HEK293T (cell line): ENCODE measurements at regions not wholly inside any gene's neighbourhood (a gene's known extent, or its start where the extent isn't known, plus 50 kb on each side); places are given as distances from the start of the nearest gene placed in this dataset.

Source experiments
- FOXK2 ChIP-seq: fragments of 450-650 bp; IDR thresholded peaks from 2 replicates; pipeline ENCODE4 v1.6.1; 2016; ENCODE audit warnings: mild to moderate bottlenecking
- FOXM1 ChIP-seq: fragments of 450-650 bp; IDR thresholded peaks from 2 replicates; pipeline ENCODE4 v1.6.1; 2017; ENCODE audit warnings: mild to moderate bottlenecking, borderline replicate concordance
- NFRKB ChIP-seq: fragments of 450-650 bp; IDR thresholded peaks from 2 replicates; pipeline ENCODE4 v1.6.1; 2016; ENCODE audit warnings: mild to moderate bottlenecking, moderate library complexity
- SP1 ChIP-seq: fragments of 450-650 bp; IDR thresholded peaks from 2 replicates; pipeline ENCODE4 v1.6.1; 2017
- SUZ12 ChIP-seq: fragments of 450-650 bp; IDR thresholded peaks from 2 replicates; pipeline ENCODE4 v1.6.1; 2016; ENCODE audit warnings: mild to moderate bottlenecking
- TARDBP ChIP-seq: fragments of 450-650 bp; IDR thresholded peaks from 2 replicates; pipeline ENCODE4 v1.6.1; 2016
- ZNF384 ChIP-seq: fragments of 450-650 bp; IDR thresholded peaks from 2 replicates; pipeline ENCODE4 v1.6.1; 2016

DNA sequence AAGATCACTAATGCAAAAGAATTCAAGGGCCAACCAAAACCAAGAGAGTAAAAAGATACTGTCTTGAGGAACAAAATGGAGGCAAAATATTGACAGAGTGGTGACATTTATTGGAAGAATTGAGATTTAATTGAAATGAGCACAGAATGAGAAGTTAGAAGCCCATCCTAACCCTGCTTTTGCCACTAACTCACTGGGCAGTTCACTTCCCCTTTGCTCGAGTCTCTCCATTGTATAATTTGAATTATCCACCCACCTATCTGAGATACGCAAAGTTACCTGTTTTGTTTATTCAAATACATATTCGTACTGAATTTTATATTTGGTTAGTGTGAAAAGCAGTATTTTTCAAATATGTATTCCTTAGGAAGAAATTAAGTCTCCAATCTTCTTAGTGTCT lies 204.5 kb upstream of the PRDM1 start:
- TF ChIP-seq TARDBP (no peak), ZNF384 (no peak), SP1 (no peak), FOXK2 (no peak), NFRKB (no peak), FOXM1 (no peak), SUZ12 (no peak)
